IPS DF 4.7 (cell line): ENCODE measurements at regions not wholly inside any gene's neighbourhood (a gene's known extent, or its start where the extent isn't known, plus 50 kb on each side); places are given as distances from the start of the nearest gene placed in this dataset.

Source experiments
- DNase-seq: peaks from one replicate; pipeline ENCODE4 v3.0.0-alpha.2; 2013; ENCODE audit warnings: low spot score; ENCODE audit errors: extremely low read depth

DNA sequence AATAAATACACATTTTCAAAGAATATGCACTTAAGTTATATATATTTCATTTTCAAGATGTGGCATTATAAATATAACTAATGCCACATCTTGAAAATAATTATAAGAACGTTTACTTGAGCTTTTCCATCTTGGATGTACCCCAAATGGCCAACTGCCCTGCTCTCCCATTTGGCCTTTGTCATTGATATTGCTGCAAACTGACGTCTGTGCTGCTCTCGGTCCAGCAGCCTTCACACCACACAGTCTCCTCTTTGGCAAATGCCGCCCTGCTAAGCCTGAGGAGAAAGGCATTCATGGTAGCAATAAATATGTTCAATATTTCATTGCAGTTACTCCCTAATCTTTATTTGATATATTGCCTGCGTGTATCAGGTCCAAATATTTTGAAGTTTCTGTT is 384.6 kb upstream of the ADARB2 start:
- no peak for DNase-seq

DNA sequence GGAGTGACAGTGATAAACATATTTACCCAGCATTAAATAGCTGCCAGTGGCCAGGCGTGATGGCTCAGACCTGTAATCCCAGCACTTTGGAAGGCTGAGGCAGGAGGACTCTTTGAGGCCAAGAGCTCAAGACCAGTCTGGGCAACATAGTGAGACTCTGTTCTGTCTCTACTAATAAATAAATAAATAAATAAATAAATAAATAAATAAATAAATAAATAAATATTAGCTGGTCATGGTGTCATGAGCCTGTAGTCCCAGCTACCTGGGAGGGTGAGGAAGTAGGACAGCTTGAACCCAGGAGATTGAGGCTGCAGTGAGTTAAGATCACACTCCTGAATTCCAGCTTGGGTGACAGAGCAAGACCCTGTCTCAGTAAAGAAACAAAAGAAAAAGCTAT is 384.0 kb upstream of the ADARB2 start:
- DNase-seq = no peak

DNA sequence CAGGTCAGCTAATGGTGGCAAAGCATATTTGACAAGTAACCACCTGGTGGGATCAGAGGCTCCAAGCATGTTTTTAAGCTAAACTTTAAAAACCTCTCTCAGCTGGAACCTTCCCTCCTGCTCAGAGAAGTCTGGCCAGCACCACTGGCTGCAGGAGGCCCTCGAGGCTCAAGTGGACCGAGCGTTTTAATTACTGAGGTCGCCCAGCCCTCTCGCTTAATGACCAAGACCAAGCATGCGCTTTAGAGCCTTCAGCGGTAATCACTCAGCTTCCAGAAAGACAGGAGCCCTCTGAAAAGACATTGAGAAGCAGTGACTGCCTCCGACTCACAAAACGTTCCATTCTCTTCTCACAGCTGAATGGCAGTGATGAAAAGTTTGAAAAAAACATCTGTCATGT is 383.4 kb upstream of the ADARB2 start:
- DNase-seq = no peak

DNA sequence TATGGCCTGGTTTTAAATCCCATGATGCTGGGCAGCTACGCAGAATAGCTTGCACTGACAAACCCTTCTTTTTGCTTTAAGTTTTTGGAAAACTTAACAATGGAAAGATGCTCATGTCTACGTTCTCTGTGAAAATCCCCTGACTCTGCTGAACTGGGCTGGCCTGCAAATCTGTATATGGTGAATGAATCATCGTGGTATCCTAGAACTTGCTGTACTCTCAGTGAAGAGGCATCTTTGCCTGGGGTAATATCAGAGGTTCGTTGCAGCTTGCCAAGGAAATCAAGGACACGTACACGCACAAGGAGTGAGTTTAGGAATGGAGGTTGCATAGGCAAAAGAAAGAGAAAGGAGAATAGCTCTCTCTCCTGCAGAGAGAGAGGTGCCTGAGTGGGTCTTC is 382.0 kb upstream of the ADARB2 start:
- no peak for DNase-seq

DNA sequence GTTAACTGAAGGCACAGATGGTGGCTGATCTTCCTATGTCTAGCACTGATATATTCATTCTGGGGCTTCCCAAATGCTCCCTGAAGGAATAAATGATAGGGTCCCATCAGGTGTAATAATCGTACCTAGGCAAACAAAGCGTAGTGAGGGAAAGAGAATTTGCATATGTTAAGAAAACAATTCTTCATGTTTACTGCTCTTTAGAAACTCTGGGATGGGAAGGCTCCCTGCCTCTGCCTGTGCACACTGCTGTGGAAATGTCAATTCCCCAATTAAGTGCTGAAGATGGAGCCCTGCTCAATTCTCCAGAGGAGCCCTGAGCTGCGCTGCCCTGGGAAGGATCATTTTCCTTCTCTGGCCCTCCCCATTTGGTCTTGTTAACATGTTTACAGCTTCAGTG is 380.9 kb upstream of the ADARB2 start:
- DNase-seq = no peak

DNA sequence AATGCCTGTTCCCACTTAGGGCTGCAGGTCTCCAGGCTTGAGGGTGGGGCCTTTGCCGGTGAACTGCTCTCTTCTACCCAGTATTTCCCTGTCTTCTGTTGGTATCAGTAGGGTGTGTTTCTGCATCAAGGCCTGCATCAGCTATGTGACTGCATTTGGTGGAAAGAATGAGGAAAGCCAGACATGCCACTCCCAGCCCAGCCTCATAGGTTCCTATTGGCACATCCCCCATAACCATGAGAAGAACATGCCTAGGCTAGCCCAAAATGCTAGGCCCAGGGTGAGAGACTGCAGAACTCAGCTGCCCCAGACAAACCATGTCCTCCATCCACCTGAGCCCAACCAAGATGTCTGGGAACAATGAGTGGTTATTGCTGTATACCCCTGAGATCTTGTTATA is 380.3 kb upstream of the ADARB2 start:
- DNase-seq = no peak

DNA sequence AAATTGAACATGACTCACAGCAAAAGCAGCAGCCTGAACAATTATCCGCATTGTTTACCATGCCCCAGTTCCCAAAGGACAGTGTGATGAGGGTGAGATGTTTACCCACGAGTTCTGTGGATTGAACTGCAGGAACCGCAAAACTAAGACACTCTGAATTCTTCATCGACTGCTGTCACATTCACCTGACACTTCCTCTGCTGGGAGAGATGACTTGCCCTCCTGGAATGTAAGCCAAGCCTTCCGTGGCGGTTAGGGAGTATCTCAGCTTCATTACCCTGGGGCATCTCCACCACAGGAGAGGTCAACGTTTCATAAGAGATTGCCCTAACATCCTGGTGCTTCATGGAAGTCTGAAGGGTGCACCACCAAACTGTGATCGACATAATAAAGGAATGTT is 374.6 kb upstream of the ADARB2 start:
- no peak for DNase-seq

DNA sequence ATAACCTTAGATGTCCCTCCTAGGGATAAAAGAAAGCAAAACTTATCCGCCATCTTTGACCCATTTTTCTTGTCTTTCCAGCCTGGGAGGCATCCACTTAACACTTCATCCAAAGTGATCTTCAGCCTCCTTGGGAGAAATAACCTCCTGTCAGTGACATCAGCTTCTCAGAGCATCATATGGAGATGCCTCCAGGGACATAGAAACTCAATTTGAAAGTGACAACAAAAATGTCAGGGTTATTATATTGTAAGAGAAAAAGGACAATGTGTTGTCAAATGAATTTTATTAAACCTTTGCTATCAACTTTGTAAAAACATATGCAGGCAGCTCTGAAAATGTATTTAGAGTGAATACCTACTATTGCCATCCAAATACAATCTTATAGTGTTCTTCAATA is 371.2 kb upstream of the ADARB2 start:
- no peak for DNase-seq

DNA sequence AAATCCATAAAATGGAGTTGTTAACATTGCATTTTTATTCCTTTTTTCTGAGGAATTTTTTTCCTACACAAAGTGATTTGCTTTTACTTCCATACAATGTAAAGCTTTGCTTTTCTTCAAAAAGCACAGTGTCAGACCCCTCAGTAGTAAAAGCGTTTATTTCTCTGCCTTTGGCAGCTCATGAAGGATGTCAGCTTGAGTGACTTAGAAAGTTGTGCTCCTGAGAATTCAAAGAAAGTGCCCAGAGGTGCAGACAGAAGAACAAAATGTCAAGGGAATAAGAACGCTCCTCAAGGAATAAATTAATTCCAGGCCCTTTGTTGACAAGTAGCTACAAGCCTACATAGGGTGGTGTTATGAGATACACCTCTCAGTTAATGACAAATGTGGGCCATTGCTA is 369.3 kb upstream of the ADARB2 start:
- no peak for DNase-seq

DNA sequence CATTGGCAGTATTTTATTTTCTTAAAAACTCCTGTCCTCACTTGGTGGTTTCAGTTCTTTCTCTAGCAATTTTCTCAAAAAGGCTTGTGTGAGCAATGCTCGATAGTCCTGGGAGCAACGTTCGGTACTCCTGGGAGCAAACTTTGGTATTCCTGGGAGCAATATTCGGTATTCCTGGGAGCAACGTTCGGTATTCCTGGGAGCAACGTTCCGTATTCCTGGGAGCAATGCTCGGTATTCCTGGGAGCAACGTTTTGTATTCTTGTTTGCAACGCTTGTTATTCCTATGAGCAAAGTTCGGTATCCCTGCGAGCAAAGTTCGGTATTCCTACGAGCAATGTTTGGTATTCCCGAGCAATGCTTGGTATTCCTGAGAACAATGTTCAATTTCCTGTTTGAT is 362.0 kb upstream of the ADARB2 start:
- no peak for DNase-seq

DNA sequence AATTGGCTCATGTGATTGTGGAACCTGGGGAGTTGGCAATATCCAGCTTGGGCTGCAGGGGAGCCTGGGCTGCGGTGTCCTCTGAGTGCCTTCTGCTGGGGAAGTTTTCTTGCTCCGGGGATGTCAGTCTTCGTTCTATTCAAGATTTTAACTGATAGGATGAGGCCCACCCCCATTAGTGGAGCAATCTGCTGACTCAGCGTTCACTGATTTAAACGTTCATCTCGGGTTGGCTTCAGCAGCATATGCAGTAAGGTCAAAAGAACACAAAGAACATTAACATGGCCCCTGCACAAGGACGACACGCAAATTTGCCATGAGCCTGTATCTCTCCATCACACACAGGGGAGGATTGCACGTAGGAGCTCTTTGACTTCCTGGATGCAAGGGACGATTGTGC is 360.6 kb upstream of the ADARB2 start:
- no peak for DNase-seq

DNA sequence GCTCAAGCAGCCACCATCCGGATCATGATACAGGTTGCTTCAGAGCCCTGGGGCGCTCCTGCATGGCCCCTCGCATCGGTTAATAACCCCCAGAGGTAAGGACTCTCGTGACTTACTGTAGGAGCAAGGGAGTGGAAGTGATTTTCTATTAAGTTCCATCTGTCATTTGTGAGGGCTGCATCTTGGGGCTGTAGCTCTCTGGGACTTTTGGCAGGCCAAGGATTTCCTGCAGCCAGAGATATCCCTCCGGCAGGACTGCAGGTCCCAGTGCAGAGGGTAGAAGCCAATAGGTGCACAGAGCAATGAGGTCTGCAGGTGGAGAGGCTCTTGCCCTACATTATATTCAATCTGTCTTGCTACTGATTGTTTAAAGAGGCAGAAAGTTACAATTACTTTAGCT is 356.8 kb upstream of the ADARB2 start:
- DNase-seq = no peak

DNA sequence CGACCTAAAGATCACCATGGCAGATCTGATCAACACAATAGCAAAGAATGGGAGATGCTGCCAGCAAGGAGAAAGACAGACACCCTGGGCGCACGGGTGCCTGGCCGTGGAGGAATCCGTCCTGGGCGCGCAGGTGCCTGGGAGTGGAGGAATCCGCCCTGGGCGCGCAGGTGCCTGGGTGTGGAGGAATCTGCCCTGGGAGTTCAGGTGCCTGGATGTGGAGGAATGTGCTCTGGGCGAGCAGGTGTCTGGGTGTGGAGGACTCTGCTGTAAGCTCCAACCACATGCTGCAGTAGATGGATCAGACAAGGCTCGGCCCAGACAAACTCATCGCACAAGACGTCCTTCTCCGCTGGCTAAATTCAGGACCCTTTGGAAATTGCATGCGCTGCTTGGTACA is 346.3 kb upstream of the ADARB2 start:
- DNase-seq = no peak

DNA sequence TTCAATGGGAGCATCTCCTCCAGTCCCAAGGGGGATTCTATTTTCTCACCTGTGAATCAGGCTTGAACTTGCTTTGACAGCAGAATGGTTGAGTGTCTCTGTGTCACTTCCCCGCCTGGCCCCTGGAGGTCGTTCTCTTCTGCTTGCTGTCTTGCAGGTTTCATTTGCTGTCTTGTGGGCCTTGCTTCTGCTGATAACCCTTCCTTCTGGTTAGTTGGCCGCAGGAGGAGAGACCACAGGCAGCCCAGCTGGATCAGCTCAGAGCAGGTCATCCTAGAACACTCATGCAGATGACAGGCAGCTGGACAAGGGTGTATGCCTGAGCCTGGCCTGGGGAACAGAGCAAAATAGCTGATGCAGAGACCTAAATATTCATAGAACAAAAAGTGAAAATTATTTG is 344.2 kb upstream of the ADARB2 start:
- peak; percentile 36 for DNase-seq

DNA sequence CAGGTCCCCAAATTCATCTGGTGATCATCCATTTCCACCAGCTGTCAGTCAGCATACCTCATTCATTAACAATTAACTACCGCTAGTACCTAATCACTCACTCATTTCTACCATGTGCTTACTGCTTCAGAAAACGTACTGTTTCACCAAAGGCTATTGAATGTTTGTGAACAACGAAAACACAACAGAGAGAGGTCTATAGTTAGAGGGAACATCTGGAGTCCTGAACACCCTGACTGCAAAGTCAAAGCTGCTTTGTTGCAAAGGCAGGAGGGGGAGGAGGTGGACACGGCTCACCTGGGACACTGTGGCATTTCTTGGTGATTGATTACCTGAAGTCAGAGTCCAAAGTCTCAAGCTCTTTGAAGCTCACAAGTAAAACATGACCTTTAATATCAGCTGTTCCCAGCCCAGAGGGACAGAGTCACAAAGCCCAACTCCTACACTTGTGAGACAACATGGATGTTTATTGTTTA is 342.3 kb upstream of the ADARB2 start:
- no peak for DNase-seq

DNA sequence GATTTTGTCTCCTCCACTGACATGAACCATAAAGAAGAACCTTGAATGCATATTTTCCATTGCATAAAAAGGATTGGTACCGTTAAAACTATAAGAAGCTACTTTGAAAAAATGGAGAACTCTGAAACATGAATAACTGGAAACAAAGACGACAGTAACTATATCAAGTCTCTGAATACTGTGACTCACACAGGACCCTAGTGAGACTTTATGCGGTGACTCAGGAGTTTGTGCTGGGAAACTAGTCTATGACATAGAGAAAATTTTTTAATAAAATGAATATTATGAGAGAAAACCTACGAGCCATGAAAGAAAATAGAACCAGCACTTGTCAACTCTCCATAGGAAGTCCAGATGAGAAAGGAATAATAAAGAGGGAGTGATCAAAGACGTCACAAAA is 339.9 kb upstream of the ADARB2 start:
- no peak for DNase-seq

DNA sequence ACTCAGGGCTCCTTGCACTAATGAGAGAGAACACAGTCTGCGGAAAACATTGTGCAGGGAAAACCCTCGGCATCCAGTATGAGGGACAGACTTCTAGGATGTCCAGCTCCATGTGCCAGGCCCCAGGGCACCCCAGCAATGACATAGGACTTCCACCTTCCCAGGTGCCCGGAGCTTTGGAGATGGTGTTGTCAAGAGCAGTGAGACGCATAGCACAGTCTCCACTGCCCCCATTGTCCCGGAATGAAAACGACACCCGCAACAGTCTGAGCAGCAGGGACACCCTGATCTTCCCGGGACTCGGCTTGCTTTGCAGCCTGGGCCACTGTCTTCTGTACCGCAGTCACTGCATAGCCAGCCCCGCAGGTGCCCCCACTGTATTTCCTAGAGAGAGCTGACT is 339.2 kb upstream of the ADARB2 start:
- no peak for DNase-seq

DNA sequence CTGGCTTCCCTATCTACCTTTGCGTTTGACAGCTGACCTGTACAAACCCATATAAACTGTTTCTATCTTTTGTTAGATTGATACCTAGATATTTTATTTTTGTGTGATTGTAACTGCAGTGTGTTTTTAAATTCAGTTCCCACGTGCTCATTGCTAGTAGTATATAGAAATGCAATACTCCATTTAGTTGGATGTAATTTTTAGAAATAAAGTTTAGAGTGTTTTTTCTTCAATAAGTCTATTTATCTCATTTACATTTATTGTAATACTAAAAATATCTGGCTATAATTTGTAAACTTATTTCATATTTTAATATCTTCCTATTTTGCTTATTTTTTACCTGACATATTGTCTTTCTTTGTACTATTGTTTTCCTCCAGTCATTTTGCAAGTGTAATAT is 329.7 kb upstream of the ADARB2 start:
- no peak for DNase-seq

DNA sequence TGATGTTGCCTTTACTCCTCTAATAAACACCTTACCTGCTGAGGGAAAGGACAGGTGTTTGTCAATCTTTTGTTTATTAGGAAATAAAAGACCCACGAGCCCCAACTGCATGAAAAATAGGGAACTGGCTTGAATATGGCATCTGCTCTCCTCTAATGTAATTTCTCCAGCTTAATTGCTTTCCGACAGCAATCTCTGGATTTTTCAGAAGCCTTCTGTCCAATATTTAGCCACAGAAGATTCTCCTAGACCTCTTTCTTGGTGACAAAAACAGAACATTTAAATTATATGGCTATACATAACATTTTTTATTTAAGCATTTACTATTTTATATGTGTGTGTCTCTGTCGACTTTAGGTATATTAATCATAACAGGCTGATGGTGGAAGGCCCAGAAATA is 317.4 kb upstream of the ADARB2 start:
- DNase-seq = no peak

DNA sequence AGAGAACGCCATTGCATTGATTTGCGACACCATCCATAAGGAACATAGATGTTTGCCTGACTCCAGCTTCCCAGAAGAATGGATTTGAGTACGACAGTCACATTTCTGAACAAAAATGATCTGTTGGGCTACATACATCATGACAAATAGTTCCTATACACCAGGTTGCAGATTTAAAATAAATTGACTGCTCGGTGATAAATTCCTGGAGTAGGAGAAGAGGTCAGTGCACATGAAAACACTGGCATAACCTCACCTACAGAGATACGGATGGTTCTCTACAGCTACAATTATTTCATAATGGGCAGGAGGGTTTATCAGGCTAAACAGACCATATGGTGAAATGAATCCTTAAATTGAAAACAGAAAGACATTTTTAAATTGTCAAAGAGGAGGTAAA is 316.5 kb upstream of the ADARB2 start:
- DNase-seq = no peak

DNA sequence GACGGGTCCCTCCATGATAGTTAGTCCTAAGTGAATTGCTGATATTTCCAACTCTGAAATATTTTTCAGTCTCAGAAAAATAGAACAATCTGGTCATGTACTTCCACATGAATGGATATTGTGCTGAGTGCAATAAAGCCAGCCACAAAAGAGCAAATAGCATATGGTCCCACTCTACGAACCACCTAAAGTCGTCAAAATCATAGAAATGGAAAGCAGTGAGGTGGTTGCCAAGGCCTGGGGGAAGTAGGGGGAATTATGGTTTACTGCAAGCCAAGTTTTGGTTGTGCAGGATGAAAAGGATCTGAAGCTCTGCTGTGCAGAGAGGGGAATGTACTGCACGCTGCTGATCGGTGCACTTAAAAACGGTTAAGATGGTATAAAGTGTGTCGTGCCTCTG is 313.8 kb upstream of the ADARB2 start:
- DNase-seq = no peak

DNA sequence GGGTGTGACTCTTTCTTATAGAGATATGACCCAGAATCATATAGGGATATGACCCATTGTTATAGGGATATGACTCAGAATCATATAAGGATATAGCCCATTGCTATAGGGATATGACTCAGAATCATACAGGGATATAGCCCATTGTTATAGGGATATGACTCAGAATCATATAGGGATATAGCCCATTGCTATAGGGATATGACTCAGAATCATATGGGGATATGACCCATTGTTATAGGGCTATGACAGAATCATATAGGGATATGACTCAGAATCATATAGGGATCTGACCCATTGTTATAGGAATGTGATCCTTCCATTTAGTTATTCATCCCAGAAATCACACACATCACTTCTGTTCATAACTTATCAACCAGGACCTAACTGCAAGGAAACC is 312.2 kb upstream of the ADARB2 start:
- DNase-seq = no peak

DNA sequence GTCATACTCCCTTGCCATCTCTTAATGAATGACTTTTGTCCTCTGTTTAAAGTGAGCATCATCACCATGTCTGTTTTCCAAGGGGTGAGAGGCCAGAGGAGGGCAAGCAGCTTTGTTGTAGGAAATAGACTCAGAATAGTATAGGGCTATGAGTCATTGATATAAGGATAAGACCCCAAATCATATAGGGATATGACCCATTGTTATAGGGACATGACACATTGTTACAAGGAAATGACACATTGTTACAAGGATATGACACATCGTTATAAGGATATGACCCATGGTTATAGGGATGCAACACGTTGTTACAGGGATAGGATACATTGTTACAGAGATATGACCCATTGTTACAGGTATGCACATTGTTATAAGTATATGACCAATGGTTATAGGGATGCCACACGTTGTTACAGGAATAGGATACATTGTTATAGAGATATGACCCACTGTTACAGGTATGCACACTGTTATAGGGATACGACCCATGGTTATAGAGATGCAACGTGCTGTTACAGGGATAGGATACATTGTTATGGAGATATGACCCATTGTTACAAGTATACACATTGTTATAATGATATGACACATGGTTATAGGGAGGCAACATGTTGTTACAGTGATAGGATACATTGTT is 311.1 kb upstream of the ADARB2 start:
- no peak for DNase-seq

DNA sequence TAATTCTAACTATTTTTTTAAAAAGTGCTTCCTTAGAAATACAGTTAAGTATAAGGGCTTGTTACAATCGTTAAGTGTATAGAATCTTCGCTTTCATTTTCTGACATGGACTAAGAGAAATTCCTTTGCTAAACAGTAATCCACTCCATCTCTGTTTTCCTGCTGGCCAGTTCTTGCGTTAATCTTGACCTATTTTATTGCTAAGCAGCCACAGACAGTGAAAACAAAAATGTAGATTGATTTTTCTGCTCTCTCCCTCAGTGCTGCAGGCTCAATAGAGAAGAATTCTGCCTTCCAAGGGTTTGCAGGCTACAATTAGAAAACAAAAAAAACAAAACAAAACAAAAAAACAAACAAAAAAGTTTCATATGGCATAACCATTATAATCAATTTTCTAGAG is 310.4 kb upstream of the ADARB2 start:
- DNase-seq = no peak
